GM12878 (cell line): ENCODE measurements at regions not wholly inside any gene's neighbourhood (a gene's known extent, or its start where the extent isn't known, plus 50 kb on each side); places are given as distances from the start of the nearest gene placed in this dataset.

Source experiments
- ATAC-seq: fragments of 200-7000 bp; cut with Tn5 transposase; 3 replicates; pipeline ENCODE4 v1.9.1; 2020; ENCODE audit warnings: mild to moderate bottlenecking, moderate library complexity
- BruUV-seq: library from RNA; stranded (reverse); fragments of 400-500 nt; replicated peaks from 2 replicates; lab custom pipeline; 2021; lab: Mats Ljungman, UMichigan
- CTCF ChIA-PET: fragments of 300-600 bp; sonication (Branson Sonifier 250); formaldehyde crosslinking; extraction: SDS; loops from one replicate; lab custom pipeline; 2021; ENCODE audit warnings: inconsistent platforms; lab: Yijun Ruan, JAX
- POLR2A ChIA-PET: fragments of 350-600 bp; formaldehyde crosslinking; extraction: SDS; loops from one replicate; lab custom pipeline; 2021; ENCODE audit warnings: inconsistent platforms; lab: Charles Lee
- RAD21 ChIA-PET: fragments of 300-600 bp; sonication (Branson Sonifier 250); formaldehyde crosslinking; loops from one replicate; lab custom pipeline; 2023; ENCODE audit warnings: antibody characterized with exemption; ENCODE audit not compliant: unreplicated experiment; lab: Charles Lee
- SMC1A ChIA-PET: fragments of 300-600 bp; sonication (Branson Sonifier 250); formaldehyde crosslinking; loops from one replicate; lab custom pipeline; 2023; ENCODE audit not compliant: unreplicated experiment, uncharacterized antibody; lab: Charles Lee
- DNase-seq: peaks from one replicate; pipeline ENCODE4 v3.0.0-alpha.2; 2011; ENCODE audit warnings: low read depth, low spot score
- FAIRE-seq: peaks from 3 replicates; lab custom pipeline; 2011; peaks lifted over from hg19 to GRCh38; lab: Jason Lieb, UNC
- H2AFZ ChIP-seq: 2 replicates; pipeline ENCODE4 v1.6.0; 2011; ENCODE audit warnings: low read depth, low read length, control low read depth; ENCODE audit not compliant: control insufficient read depth
- H3K27ac ChIP-seq: 2 replicates; pipeline ENCODE4 v1.5.1; 2011; ENCODE audit warnings: control low read depth; ENCODE audit not compliant: control insufficient read depth, insufficient read depth
- H3K27me3 ChIP-seq, 2 experiments: replicated peaks in 1 of 2; 2 replicates each; pipeline versions ENCODE4 v1.6.0 to v1.6.1; 2011; ENCODE audit warnings: low read length in 1 of 2; ENCODE audit not compliant: control insufficient read depth in 2 of 2, insufficient read depth in 2 of 2
- H3K36me3 ChIP-seq, 2 experiments: 2 replicates each; pipeline ENCODE4 v1.5.1; 2011; ENCODE audit warnings: low read length in 1 of 2; ENCODE audit not compliant: control insufficient read depth in 2 of 2, insufficient read depth in 2 of 2
- H3K4me1 ChIP-seq: 2 replicates; pipeline ENCODE4 v1.6.1; 2011; ENCODE audit warnings: mild to moderate bottlenecking, low read length, moderate library complexity, mixed read lengths; ENCODE audit not compliant: control insufficient read depth, insufficient read depth
- H3K4me2 ChIP-seq: 2 replicates; pipeline ENCODE4 v1.6.0; 2011; ENCODE audit warnings: control low read depth; ENCODE audit not compliant: control insufficient read depth, insufficient read depth
- H3K4me3 ChIP-seq: fragments of 200-600 bp; sonication (generic); 2 replicates; pipeline ENCODE4 v1.5.1; 2016
- H3K79me2 ChIP-seq: 2 replicates; pipeline ENCODE4 v1.6.0; 2011; ENCODE audit warnings: low read length; ENCODE audit not compliant: control insufficient read depth, insufficient read depth
- H3K9ac ChIP-seq: 2 replicates; pipeline ENCODE4 v1.8.0; 2011; ENCODE audit warnings: low read length, control low read depth, mixed read lengths; ENCODE audit not compliant: control insufficient read depth, insufficient read depth
- H3K9me3 ChIP-seq: replicated peaks from 3 replicates; pipeline ENCODE4 v1.5.1; 2011; ENCODE audit warnings: mild to moderate bottlenecking, low read length; ENCODE audit not compliant: control insufficient read depth, insufficient read depth
- H4K20me1 ChIP-seq: 2 replicates; pipeline ENCODE4 v1.6.0; 2011; ENCODE audit not compliant: control insufficient read depth, insufficient read depth
- CREB1 ChIP-seq: IDR thresholded peaks from 2 replicates; pipeline ENCODE4 v1.6.1; 2012; ENCODE audit warnings: low read depth, mild to moderate bottlenecking, inconsistent platforms
- EP300 ChIP-seq, 2 experiments: fragments of 150-350 bp in 1 of 2; IDR thresholded peaks; 2 replicates each; pipeline ENCODE4 v1.6.1; 2011 to 2012; ENCODE audit warnings: low read depth in 2 of 2, low read length in 2 of 2, borderline replicate concordance in 1 of 2, improper control_type of control experiment in 1 of 2, inconsistent platforms in 1 of 2; ENCODE audit not compliant: control insufficient read depth in 1 of 2
- ESRRA ChIP-seq: IDR thresholded peaks from 2 replicates; pipeline ENCODE4 v1.6.1; 2012; ENCODE audit warnings: mild to moderate bottlenecking, low read length, improper control_type of control experiment
- EZH2 ChIP-seq: IDR thresholded peaks from 2 replicates; pipeline ENCODE4 v1.6.1; 2012; ENCODE audit warnings: low read depth, mild to moderate bottlenecking, control low read depth, inconsistent platforms, low read length, borderline replicate concordance; ENCODE audit not compliant: control insufficient read depth
- FOS ChIP-seq: IDR thresholded peaks from 3 replicates; pipeline ENCODE4 v1.6.1; 2011; ENCODE audit warnings: borderline replicate concordance; ENCODE audit not compliant: insufficient read length; ENCODE audit errors: extremely low read depth
- HSF1 ChIP-seq: fragments of 150-350 bp; IDR thresholded peaks from 2 replicates; pipeline ENCODE4 v1.6.1; 2014; ENCODE audit warnings: mild to moderate bottlenecking, low read depth, low read length
- IRF5 ChIP-seq: fragments of 450-650 bp; IDR thresholded peaks from 2 replicates; pipeline ENCODE4 v1.6.1; 2017; ENCODE audit warnings: borderline replicate concordance
- NR2C2 ChIP-seq: IDR thresholded peaks from 2 replicates; pipeline ENCODE4 v1.6.1; 2011; ENCODE audit warnings: borderline replicate concordance, low read depth; ENCODE audit not compliant: control insufficient read depth, insufficient read length
- NRF1 ChIP-seq: conservative IDR thresholded peaks from 2 replicates; pipeline ENCODE4 v1.6.1; 2011; ENCODE audit warnings: mild to moderate bottlenecking, low read depth, low read length, improper control_type of control experiment
- POLR2A ChIP-seq: IDR thresholded peaks from 2 replicates; pipeline ENCODE4 v1.6.1; 2011; ENCODE audit warnings: low read depth, mild to moderate bottlenecking, low read length
- RAD21 ChIP-seq: IDR thresholded peaks from 2 replicates; pipeline ENCODE4 v1.6.1; 2011; ENCODE audit warnings: mild to moderate bottlenecking, low read depth, low read length, moderate library complexity; ENCODE audit not compliant: insufficient read depth
- RCOR1 ChIP-seq: conservative IDR thresholded peaks from 2 replicates; pipeline ENCODE4 v1.6.1; 2012; ENCODE audit warnings: low read depth, low read length, improper control_type of control experiment
- REST ChIP-seq: IDR thresholded peaks from 2 replicates; pipeline ENCODE4 v1.6.1; 2012; ENCODE audit warnings: mild to moderate bottlenecking, low read depth, low read length
- RFX5 ChIP-seq: IDR thresholded peaks from 2 replicates; pipeline ENCODE4 v1.6.1; 2011; ENCODE audit warnings: low read depth, low read length, improper control_type of control experiment
- SMAD1 ChIP-seq: fragments of 450-650 bp; IDR thresholded peaks from 2 replicates; pipeline ENCODE4 v1.6.1; 2018; ENCODE audit warnings: mild to moderate bottlenecking, low read depth; ENCODE audit not compliant: partially characterized antibody
- SMARCA5 ChIP-seq: fragments of 450-650 bp; IDR thresholded peaks from 2 replicates; pipeline ENCODE4 v1.6.1; 2017; ENCODE audit warnings: mild to moderate bottlenecking
- SMC3 ChIP-seq: IDR thresholded peaks from 2 replicates; pipeline ENCODE4 v1.6.1; 2011; ENCODE audit warnings: low read length, improper control_type of control experiment, borderline replicate concordance
- TAF1 ChIP-seq: IDR thresholded peaks from 2 replicates; pipeline ENCODE4 v1.6.1; 2011; ENCODE audit warnings: mild to moderate bottlenecking, low read depth, low read length, borderline replicate concordance
- WRNIP1 ChIP-seq: IDR thresholded peaks from 2 replicates; pipeline ENCODE4 v1.6.1; 2011; ENCODE audit warnings: low read depth, low read length, improper control_type of control experiment, borderline replicate concordance
- ZNF24 ChIP-seq: fragments of 450-650 bp; IDR thresholded peaks from 2 replicates; pipeline ENCODE4 v1.6.1; 2017; ENCODE audit warnings: antibody characterized with exemption, mild to moderate bottlenecking
- WGBS: methylation state at CpG from one replicate; pipeline ENCODE4 v1.1.6; 2016; ENCODE audit warnings: low lambda C conversion rate; ENCODE audit not compliant: insufficient replicate concordance, insufficient coverage; ENCODE audit errors: missing lambda C conversion rate; 5-methylcytosine and 5-hydroxymethylcytosine counted together
- in situ Hi-C: fragments of 300-500 bp; cut with MboI; formaldehyde crosslinking; loops from 9 replicates; pipeline ENCODE4 v1.14.3; 2018; ENCODE audit warnings: mixed read lengths
- intact Hi-C: fragments of 100-400 bp; cut with micrococcal nuclease; formaldehyde crosslinking; loops from one replicate; pipeline ENCODE4 v1.14.2; 2022; ENCODE audit not compliant: unreplicated experiment

- no peaks in the 10 kb centered on the region for H3K36me3 ChIP-seq
- SMC1A ChIA-PET: interaction anchor here (0.6 kb wide), 1 partner anchor 13 kb away, joined by 3 read pairs; no protein-coding TSS in a partner anchor
Measured at GRCh38 chr15:55015093-55015445, 181.7 kb downstream of the RSL24D1 start.

More at GRCh38 chr15:55015093-55015445, 181.7 kb downstream of the RSL24D1 start:
- Histone ChIP-seq H3K79me2 (no peaks in the 10 kb centered on the region), H3K4me3 (no peak overlapping the region), H3K27me3 (no peaks in the 10 kb centered on the region), H3K27ac (no peak overlapping the region), H3K9me3 (no peaks in the 10 kb centered on the region), H4K20me1 (no peaks in the 10 kb centered on the region), H3K4me2 (no peak overlapping the region), H3K9ac (no peak overlapping the region), H3K4me1 (no peaks in the 10 kb centered on the region), H2AFZ (no peak overlapping the region)
- ChIA-PET RAD21 (no interaction called here), CTCF (no interaction called here), POLR2A (no interaction called here)
- no peak for FAIRE-seq
- TF ChIP-seq SMC3: no peak
- no peak for TF ChIP-seq RAD21
- no peak for TF ChIP-seq WRNIP1
- no peak for TF ChIP-seq EZH2
- no peak for TF ChIP-seq NRF1
- no peak for TF ChIP-seq ESRRA
- no peak for TF ChIP-seq EP300 (IDR thresholded peaks at IDR 0.05; ENCODE audit: borderline replicate concordance in 1 of 2, control insufficient read depth in 1 of 2, low read depth in 2 of 2, low read length in 2 of 2)
- TF ChIP-seq FOS: no peak
- no peak for TF ChIP-seq RCOR1
- TF ChIP-seq SMAD1: no peak
- TF ChIP-seq HSF1: no peak
- no peak for TF ChIP-seq POLR2A
- TF ChIP-seq TAF1: no peak
- no peak for TF ChIP-seq ZNF24
- TF ChIP-seq IRF5: no peak
- no peak for TF ChIP-seq CREB1
- TF ChIP-seq SMARCA5: no peak
- no peak for TF ChIP-seq NR2C2
- no peak for TF ChIP-seq REST
- no peak for TF ChIP-seq RFX5
- no TSS peak for BruUV-seq
- in situ Hi-C loops (no loop called here), intact Hi-C loops (no loop called here)
- DNase-seq: no peak
- WGBS: 2% methylated on average over 3 of the region's 3 CpGs
- ATAC-seq: no peak
